ENCODE measurements at regions not wholly inside any gene's neighbourhood (a gene's known extent, or its start where the extent isn't known, plus 50 kb on each side); places are given as distances from the start of the nearest gene placed in this dataset.
A peak's percentile ranks its signal among the peaks of the same experiment; 100 is the strongest.

- TF ChIP-seq, protein P1, sequence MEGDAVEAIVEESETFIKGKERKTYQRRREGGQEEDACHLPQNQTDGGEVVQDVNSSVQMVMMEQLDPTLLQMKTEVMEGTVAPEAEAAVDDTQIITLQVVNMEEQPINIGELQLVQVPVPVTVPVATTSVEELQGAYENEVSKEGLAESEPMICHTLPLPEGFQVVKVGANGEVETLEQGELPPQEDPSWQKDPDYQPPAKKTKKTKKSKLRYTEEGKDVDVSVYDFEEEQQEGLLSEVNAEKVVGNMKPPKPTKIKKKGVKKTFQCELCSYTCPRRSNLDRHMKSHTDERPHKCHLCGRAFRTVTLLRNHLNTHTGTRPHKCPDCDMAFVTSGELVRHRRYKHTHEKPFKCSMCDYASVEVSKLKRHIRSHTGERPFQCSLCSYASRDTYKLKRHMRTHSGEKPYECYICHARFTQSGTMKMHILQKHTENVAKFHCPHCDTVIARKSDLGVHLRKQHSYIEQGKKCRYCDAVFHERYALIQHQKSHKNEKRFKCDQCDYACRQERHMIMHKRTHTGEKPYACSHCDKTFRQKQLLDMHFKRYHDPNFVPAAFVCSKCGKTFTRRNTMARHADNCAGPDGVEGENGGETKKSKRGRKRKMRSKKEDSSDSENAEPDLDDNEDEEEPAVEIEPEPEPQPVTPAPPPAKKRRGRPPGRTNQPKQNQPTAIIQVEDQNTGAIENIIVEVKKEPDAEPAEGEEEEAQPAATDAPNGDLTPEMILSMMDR (IDR thresholded peaks at IDR 0.05; ENCODE audit: low read depth, low read length, missing control alignments), result no peak
- DNase-seq (ENCODE audit: extremely low read depth, low read depth), result no peak
- no peak overlapping the region for H3K4me3 ChIP-seq (replicated peaks; ENCODE audit: low read depth, low read length)
Observed at GRCh38 chr20:37630993-37631392, 62.8 kb upstream of the CTNNBL1 start.

DNA sequence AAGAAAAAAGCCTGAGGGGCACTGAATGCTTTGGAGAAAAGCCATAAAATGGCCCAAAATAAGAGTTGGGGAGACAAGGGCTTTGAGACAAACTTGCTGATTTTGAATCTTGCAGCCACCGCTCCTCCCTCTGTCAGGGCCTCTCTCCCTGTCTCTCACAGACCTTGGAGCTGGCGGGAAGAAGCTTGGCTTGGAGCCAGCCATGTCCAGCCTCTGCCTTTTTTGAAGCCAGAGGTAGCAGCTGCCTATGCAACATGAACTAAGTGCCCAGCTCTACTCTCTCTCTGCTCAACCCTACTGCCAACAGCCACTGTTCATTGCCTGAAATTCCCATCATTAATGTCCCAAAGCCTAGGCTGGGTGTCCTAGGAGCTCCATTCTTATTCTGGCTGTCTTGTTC, 63.7 kb upstream of the CTNNBL1 start:
- H3K4me3 ChIP-seq (replicated peaks; ENCODE audit: low read depth, low read length), result no peak overlapping the region
- TF ChIP-seq, protein P1 (IDR thresholded peaks at IDR 0.05; ENCODE audit: low read depth, low read length, missing control alignments), result no peak
- DNase-seq (ENCODE audit: extremely low read depth, low read depth), result no peak

DNA sequence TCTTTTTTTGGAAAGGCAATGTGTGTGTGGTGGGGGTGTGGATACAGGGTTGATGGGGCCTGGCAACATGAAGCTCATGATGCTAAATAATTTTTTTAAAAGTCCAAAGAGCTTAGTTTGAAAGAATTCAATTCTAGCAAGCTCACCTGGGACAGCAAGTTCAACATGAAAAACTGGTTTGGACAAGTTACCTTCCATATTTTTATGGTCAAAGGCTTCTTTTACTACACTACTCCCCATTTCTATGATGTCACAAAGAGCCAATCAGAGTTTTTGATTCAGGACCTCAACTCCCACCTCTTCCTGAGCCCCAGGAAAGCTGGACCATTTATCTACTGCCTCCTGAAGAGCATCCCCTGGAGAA, 66.1 kb upstream of the CTNNBL1 start:
- TF ChIP-seq, protein P1 (IDR thresholded peaks at IDR 0.05; ENCODE audit: low read depth, low read length, missing control alignments), result no peak
- H3K4me3 ChIP-seq (replicated peaks; ENCODE audit: low read depth, low read length), result no peak overlapping the region
- DNase-seq (ENCODE audit: extremely low read depth, low read depth), result no peak

DNA sequence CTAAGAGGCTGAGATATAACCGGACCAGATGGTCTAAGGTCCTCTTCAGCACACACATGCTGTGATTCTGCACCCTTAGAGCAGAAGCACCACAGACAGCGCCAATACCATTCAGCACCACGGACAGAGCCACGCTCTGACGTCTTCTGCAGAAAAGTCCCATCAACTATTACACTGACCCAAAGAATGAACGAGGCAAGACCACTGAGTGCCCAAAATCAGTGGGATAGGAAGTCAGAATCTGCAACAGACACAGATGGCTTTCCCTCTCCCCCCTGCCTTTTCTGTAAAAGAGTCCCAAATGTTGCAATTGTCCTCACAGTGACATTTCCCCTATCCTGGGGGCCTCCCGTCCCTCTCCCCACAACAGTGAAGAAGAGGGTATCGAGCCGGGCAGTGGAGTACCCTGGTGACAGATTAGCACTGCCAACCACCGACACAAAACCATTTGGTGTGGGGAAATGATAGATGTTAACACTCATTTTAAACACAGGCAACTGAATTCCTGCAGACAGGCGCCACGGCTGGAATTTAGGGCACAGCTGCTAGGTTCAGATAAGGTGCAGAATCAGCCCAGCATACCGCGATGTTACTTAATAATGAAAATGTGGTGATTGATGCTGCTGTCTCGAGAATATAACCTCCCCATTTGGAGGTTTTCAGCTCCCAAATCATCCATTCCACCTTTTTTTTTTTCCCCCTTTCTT, 66.6 kb upstream of the CTNNBL1 start:
- peak; percentile 52 for DNase-seq (ENCODE audit: extremely low read depth, low read depth)
- TF ChIP-seq, protein P1 (IDR thresholded peaks at IDR 0.05; ENCODE audit: low read depth, low read length, missing control alignments), result no peak
- H3K4me3 ChIP-seq (replicated peaks; ENCODE audit: low read depth, low read length), result no peak overlapping the region

- H3K4me3 ChIP-seq (replicated peaks; ENCODE audit: low read depth, low read length), result no peak overlapping the region
- TF ChIP-seq, protein P1 (IDR thresholded peaks at IDR 0.05; ENCODE audit: low read depth, low read length, missing control alignments), result no peak
- no peak for DNase-seq (ENCODE audit: extremely low read depth, low read depth)
Observed at GRCh38 chr20:37624963-37625362, 68.9 kb upstream of the CTNNBL1 start.

GRCh38 chr20:37622728-37623127, 71.1 kb upstream of the CTNNBL1 start:
- no peak overlapping the region for H3K4me3 ChIP-seq (replicated peaks; ENCODE audit: low read depth, low read length)
- no peak for DNase-seq (ENCODE audit: extremely low read depth, low read depth)
- TF ChIP-seq, protein P1 (IDR thresholded peaks at IDR 0.05; ENCODE audit: low read depth, low read length, missing control alignments), result no peak

- DNase-seq (ENCODE audit: extremely low read depth, low read depth), result no peak
- TF ChIP-seq, protein P1 (IDR thresholded peaks at IDR 0.05; ENCODE audit: low read depth, low read length, missing control alignments), result no peak
- no peak overlapping the region for H3K4me3 ChIP-seq (replicated peaks; ENCODE audit: low read depth, low read length)
Observed at GRCh38 chr20:37619496-37619895, 74.3 kb upstream of the CTNNBL1 start.
